HG03064 (cell line): ENCODE measurements at regions not wholly inside any gene's neighbourhood (a gene's known extent, or its start where the extent isn't known, plus 50 kb on each side); places are given as distances from the start of the nearest gene placed in this dataset.

Experiments used
- ATAC-seq: cut with Tn5 transposase; IDR thresholded peaks from one replicate; pipeline ENCODE4 v1.9.1; 2021; ENCODE audit warnings: low read depth; ENCODE audit not compliant: unreplicated experiment

- no peak for ATAC-seq
Measured at GRCh38 chr7:121473645-121474300, 77.7 kb upstream of the FAM3C start.

GRCh38 chr7:121466455-121466854, 70.3 kb upstream of the FAM3C start:
- ATAC-seq, result no peak

GRCh38 chr7:121459148-121459547, 63.0 kb upstream of the FAM3C start:
- no peak for ATAC-seq

- ATAC-seq, result no peak
Measured at GRCh38 chr7:121456785-121457359, 60.8 kb upstream of the FAM3C start.

GRCh38 chr7:121456015-121456414, 59.9 kb upstream of the FAM3C start:
- ATAC-seq, result no peak

- no peak for ATAC-seq
Measured at GRCh38 chr7:121452389-121452788, 56.3 kb upstream of the FAM3C start.

- ATAC-seq, result no peak
Measured at GRCh38 chr7:121451367-121452094, 55.4 kb upstream of the FAM3C start.

- ATAC-seq, result no peak
Measured at GRCh38 chr7:121450631-121451198, 54.6 kb upstream of the FAM3C start.

- no peak for ATAC-seq
Measured at GRCh38 chr7:121449735-121450240, 53.7 kb upstream of the FAM3C start.

GRCh38 chr7:121449329-121449728, 53.2 kb upstream of the FAM3C start:
- ATAC-seq, result no peak

GRCh38 chr7:121448429-121448828, 52.3 kb upstream of the FAM3C start:
- no peak for ATAC-seq

- no peak for ATAC-seq
Measured at GRCh38 chr7:121447911-121448300, 51.8 kb upstream of the FAM3C start.

GRCh38 chr7:121447243-121447910, 51.3 kb upstream of the FAM3C start:
- no peak for ATAC-seq

GRCh38 chr7:121446526-121446925, 50.4 kb upstream of the FAM3C start:
- ATAC-seq, result no peak
